NCI-H1105 (cell line): ENCODE measurements at regions not wholly inside any gene's neighbourhood (a gene's known extent, or its start where the extent isn't known, plus 50 kb on each side); places are given as distances from the start of the nearest gene placed in this dataset.

Experiments
- DNase-seq: peaks from one replicate; lab custom pipeline; 2025; lab: John Stamatoyannopoulos, UW

DNA sequence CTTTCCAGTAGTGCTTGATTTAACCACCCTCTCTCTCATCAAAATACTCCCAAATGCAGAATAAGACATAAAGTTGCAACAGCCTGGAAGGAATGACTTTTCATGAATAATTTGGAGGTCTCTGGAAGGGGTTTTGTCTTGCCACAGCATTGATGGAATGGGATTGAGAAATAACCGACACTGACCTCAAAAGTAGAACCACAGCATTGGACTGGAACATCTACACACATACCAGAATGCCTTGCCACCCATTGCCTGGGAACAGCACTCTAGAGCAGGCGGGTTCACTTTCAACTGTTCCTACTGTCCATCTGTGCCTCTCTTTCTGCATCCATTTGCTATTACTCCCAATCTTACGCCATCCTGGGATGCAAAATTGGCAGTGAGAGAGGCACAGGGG, 149.1 kb upstream of the USP24 start:
- DNase-seq, result no peak

DNA sequence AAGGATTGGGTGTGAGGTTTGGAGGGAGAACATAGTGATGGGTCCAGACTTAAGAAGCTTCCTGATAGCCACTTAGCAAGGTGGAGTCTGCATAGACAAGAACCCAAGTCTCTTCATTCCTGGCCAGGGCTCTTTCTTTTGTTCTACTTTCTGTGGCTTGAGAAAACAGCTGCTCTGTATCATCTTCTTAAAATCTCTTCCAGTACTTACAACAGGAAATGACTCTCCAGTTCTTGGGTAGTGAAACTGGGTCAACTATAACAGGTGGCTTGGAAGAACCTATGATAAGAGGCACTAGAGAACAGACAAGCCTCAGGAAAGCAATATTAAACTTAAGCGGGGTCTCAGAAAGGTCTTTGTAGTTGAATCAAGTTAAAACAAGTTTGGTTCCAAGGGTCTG, 148.1 kb upstream of the USP24 start:
- no peak for DNase-seq

DNA sequence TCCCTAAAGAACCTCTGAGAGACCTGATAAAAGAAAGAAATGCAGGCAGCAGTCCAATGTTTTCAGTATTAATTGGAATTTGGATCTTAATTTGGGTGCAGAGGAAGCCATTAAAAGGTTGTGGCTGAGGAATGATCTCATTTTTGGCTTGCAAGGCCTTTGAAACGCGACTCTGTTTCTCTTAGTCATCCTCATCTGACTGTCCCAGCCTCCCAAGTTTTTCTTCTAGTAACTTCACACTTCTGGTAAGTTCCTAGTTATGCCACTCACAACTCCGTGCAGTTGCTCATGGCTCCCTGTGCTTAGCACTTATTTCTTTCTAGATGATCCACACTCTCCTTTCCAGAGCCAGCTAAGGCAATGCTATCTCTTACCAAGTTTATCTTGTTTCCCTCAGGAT, 147.4 kb upstream of the USP24 start:
- DNase-seq, result no peak

DNA sequence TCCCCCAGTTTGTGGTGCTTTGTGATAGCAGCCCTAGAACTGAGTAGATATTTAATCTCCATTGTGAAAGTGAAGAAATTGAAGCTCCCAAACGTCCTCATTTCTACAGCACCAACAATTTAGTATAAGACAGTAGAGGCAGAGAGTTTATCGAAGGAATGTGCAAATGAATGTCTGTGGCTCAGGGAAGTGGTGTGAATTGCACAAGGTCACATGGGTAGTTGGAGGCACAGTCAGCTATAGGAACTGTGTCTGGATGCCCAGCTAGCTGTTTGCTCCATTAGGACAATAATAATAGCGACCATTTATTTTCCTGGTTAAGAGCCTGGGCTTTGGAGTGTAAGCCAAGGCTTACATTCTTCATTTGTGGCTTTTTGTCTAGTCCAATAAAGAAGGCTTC, 144.4 kb upstream of the USP24 start:
- no peak for DNase-seq

DNA sequence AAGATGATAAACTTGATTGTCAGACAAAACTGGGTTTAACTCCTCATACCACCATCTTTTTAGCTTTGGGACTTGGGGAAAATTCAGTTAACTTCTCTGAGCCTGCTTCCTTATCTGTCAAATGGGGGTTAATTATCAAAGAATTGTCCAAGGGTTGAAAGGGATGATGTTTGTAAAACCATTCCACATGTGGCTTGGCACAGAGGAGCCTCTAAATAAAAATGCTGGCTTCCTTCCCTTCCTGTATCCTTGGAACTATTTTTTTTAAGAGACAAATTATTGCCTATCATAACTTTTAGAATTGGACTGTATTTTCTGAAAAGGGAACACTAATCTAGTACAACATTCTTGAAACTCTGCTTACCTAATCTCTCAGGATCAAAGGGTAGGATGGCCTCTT, 143.4 kb upstream of the USP24 start:
- DNase-seq, result no peak

DNA sequence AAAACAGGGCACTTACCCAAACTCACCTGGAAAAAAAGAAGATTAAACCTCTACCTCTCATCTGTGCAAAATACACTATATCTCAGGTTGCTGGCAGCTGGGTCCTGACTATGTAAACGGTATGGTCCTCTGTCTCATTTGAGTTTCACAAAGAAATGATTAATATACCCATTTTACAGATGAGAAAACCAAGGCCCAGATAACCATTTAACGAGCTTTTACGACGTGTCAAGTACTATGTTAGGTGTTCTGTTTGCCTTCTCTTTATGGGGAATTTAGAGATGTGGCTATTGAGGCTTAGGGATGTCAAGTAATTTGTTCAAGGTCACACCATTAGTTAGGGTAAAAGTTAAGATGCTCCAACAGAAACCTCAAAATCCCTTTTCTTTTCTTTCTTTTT, 140.4 kb upstream of the USP24 start:
- DNase-seq, result no peak

DNA sequence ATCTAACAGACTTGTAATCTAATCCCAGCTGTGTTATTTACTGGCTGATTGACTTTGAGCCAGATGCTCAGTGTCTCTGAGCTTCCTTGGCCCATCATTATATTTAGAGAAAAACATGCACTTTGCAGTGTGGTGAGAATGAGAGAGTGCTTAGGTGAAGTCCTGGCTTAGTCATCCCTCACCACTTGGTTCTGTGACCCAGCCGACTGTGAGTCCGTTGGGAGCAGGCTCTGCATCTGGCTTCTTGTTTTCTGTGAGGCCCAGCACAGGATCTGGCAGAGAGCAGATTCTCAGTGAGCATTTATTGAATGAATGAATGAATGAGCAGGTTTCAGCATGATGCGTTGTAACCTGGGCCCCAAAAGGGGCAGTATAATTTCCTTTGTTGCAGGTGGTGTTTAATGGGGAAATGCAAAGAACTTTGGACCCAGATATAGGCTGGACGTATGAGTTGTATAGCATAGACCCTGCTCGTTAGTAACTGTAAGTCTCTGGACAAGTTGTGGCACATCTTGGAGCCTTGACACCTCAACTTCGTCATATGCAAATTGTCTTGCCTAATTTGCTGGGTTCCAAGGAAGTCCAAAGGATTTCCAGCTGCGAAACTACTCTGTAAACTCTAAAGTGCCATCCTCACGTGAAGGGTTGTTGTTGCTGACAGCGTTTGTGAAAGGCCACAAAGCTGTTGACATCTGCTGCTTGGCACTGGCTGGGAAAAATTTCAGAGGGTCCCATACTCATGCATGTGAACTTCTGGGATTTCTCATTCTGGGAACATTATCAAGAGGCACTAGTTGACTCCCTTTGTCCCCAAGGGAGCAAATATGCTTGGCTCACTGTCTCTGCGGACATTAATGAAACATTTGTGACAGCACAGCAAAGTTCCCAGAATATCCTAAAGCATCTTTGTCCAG, 138.8 kb upstream of the USP24 start:
- DNase-seq, result no peak

DNA sequence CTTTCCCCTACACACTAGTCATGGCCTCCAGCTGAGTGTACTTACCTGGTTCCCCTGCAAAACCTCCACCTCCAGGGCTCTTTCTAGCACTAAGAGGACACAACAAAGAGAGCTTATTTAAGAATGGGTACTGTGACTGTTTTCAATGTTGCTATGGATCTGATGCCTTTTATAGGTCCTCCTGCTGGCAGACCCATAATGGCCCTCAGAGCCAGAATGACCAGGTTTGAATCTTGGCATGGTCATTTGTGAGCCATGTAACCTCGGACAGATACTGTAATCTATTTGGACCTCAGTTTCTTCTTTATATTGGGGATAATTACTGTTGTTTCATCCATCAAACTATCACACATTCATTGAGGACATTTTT, 137.6 kb upstream of the USP24 start:
- DNase-seq, result no peak

DNA sequence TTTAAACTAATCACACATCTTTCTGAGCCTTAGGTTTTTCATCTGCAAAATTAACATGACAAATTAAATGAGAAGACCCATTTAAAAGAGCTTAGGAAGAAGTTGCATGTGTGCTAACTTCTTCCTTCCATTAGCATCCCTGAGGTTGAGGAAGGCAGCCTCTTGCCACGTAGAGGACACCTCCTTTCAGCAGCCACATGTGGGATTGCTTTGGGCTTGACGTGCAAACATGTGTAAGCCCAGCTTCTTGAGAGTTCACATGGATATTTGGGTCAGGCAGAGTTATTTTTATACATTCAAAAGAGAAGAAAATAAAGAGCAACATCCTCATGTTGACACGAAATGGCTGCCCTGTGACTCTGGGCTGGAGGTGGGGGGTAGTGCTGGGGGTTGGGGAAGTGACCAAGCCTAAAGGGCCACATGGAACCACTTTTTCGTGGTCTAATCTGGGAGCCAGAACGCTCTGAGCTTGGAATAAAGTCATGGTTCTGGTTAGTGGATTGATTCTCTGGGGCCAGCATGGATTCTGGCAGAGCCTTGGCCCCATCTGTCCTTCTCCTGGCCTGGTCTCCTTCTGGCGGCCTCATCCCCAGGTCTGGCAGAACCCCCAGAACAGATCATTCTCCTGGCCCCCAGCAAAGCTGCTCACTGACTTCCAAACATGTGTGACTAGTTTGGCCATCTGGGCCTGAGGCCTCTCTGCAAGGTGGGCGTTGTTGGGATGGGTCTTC, 137.1 kb upstream of the USP24 start:
- DNase-seq, result no peak

DNA sequence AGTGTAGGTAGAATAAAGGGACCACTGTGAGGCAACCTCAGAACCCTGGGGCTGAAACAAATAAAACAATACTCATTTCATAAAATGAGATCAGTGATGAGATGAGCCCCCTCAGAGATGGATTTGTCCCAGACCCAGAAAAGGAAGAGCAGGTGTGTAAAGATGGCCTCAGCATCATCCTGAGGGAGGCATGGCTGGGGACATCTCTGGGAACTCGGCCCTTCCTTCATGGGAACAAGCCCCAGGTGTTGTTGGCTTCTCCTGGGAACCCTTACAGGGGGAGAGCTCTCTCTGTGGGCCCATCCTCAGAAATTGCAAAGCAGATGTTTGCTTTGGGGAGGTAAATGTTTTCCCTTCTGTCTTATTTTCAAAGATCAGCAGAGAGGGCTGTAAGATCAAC, 133.2 kb upstream of the USP24 start:
- DNase-seq, result no peak

DNA sequence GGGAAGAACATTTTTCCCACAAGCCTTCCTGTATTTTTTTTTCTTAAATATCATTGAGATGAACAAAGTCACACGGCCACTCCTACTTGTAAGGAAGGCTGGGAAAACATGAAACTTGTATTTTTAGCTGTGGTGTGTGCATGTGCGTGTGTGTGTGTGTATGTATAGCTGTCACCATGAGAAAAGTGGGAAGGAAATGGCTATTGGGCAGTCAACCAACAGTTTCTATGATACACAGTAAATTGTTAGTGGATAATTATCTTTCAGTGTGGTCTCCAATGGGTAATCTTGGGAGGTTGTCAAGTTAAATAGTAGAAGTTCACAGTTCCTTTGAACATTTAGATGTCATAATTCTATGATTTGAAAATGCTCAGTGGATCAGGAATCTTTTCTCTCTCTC, 132.7 kb upstream of the USP24 start:
- DNase-seq, result no peak

DNA sequence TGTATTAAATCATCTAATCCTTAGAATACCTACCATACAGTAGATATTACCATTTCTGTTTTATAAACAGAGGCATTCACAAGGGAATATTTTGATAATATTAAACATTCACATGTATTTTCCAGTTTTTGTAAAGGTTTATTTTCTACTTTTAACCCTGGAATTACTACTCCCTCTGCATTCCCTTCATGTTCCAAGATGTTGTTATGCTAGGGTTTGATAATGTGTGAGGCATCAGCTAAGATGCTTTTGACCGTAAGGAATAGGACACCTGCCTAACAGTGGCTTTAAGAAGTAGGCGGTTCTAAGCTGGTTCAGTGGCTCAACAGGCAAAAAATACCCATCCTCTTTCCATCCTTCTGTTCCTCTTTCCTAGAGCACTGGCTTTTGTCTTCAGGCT, 131.9 kb upstream of the USP24 start:
- no peak for DNase-seq

DNA sequence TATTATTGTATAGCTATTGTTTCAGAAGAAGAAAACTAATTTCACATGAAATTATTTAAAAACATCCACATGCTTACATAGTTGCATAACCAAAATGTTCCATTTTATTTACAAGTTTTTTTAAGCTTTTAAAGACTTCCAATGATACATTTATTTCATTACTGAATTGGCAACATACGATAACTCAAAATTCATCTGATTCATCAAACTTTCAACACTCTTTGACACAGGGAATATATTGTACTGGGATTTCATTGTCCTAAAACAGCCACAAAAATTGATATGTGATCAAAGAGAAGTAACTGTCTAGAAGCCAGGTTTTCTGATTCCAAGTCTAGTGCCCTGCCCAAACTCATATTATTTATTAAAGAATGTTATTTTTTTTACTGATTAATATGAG, 131.4 kb upstream of the USP24 start:
- no peak for DNase-seq

DNA sequence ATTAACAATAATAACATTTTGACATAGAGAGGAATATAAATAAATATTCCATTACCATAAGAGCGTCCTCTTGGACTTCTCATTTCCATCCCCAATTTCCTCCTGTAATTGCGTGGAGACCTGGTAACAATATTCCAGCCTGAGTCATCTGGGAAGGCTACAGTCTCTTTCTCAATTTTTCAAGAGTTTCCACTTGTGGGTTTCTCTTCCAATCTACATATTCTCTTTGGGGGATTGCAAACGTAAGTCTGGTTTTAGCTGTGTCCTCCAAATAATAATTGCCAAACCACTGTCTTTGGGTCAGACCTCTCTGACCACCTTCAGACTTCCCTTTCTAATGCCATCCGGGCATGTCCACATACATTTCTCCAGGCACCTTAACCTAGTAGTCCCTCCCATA, 124.5 kb upstream of the USP24 start:
- DNase-seq, result no peak

DNA sequence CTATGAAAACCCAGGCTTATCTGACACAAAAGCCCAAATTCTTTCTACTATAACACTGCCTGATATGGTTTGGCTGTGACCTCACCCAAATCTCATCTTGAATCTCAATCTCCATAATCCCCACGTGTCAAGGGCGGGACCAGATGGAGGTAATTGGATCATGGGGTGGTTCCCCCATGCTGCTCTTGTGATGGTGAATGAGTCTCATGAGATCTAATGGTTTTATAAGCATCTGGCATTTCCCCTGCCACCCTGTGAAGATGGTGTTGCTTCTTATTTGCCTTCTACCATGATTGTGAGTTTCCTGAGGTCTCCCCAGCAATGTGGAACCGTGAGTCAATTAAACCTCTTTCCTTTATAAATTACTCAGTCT, 123.3 kb upstream of the USP24 start:
- DNase-seq, result no peak

DNA sequence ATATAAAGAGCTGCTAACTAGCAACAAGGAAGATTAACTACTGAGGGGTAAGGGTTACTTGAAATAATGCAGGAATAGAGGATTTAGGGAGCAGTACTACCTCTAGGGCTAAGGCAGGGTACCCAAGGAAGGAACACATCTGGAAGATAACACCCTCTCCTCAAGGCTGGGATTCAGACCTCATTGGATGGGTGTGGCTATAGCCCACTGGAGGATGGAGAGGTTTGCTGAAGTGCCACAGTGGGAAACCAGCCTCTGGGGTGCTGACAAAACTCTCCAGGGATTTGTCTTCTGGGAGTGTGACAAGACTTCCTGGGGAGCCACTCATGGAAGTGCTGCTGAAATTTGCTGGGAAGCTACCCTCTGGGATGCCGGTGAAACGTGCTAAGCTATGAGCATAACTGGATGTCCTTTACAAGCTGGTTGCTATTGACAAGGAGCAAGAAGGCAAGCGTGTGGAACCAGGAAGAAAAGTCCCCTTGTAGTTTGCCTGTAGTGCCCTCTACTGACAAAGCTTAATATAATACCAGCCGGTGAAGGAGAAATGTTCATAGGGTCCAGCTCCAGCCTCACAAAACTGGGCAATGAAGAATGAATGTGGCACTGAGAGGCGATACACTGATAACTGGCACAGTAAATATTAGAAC, 122.8 kb upstream of the USP24 start:
- DNase-seq, result no peak

DNA sequence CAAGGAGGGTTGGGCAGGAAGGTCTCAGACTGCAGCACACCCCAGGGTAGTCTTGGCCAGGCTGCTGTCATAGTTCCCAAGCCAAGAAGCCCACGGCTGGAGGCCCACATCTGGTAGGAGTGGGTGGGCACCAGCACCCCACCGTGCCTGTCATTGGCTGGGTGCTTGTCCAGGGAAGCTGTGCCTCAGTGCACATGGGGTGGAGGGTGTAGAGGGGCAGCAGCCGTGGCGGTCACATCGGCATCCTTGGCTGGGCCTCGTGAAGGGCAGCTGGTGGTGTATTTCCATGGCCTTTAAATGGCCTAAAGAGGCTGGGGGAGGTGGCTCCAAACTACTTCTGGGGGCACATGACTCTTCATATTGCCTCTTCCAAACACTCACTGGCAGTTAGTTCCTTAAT, 119.6 kb upstream of the USP24 start:
- DNase-seq, result no peak

DNA sequence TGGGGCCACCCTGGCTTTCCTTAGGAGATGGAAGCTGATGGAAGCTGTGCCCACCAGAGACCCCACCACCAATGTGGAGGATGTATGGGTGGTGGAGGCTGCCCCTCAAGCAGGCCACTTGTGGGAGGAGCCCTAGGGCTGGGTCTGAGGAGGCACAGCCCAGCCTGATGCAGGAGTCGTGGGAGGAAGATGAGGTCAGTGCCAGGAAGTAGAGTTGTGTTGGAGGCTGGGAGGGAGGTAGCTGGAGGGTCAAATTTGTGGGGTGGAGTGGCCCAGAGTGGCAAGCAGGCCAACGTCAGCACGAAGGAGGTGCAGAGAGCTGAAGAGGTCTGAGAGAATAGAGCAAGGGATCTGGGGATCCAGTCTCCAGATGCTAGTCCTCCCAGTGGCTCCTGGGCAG, 119.0 kb upstream of the USP24 start:
- DNase-seq, result no peak

DNA sequence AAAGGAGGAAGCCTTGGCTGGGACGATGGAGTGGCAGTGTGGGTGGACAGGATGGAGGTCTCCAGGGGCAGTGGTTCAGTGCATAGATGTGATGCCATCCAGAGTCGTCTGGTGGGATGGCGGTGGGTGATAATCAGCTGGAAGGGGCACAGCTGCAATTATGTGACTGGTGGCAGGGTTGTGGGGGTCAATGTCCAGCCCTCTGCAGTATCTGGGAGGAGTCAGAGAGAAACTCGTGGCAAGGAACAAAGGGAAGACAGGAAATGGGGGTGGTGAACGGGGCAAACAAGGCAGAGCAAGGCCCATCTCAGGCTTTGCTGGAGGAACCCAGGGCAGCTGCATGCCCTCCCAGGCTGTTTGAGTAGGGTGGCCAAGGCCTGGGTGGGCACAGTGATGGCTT, 118.3 kb upstream of the USP24 start:
- no peak for DNase-seq

DNA sequence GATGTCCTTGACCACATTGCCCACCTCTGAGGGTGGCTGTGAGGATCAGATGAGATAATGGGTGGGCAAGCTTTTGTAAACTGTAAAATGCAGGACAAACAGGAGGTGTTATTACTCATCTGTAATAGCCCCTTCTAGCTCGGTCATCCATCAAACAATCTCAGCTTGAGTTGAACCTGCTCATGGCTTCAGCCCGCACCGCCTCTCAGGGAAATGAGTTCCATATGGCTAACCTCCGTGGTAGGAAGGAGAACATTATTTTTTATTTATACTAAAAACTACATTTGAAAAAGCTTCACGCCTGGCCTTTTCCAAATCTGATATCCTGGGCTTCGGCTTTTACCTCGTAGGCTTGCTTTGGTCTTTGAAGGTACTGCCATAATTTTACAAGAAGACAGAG, 116.2 kb upstream of the USP24 start:
- DNase-seq, result no peak

DNA sequence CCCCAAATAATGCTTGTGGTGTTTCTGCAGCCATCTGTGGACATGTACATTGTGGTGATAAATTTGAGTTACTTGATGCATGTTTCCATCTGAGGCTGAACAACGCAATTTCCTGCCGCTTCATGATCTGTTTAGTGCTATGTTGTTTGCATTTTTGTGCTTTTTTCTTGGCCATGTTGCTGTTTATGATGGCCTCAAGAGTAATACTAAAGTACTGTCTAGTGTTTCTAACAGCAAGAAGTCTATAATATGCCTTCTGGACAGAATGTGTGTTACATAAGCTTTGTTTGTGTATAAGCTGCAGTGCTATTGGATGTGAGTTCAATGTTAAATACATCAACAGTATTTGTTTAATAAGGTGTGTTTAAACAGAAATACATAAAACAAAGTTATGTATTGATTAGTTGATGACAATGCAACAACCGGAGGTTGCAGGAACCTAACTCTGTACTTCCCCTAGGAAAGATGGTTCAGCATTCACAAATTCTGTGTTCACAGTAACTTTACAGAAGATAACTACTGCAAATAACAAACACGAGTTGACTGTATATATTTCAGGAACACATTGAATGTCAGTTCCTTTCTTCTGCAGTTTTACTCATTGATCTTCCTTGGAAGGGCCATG, 114.8 kb upstream of the USP24 start:
- no peak for DNase-seq

DNA sequence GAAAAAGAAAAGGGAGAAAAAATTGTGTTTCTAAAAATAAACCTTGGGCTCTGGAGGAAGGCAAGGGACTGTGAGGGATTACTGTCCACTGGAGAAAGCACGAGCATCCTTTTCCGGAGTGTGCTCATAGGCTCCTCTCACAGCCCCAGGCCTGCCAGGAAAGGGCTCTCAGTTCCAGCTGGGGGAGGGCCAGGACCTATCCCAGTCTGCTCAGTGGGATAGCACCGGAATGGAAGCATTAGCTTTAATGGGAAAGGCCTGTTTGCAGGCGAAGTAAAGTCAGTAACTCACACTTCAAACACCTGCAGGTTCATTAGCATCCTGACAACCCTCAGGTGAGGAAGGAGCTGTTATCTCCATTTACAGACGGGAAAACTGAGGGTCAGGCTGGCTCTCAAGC, 113.9 kb upstream of the USP24 start:
- no peak for DNase-seq
